Trophoblast cell (in vitro differentiated cells and primary cell): ENCODE measurements at regions not wholly inside any gene's neighbourhood (a gene's known extent, or its start where the extent isn't known, plus 50 kb on each side); places are given as distances from the start of the nearest gene placed in this dataset.

Source experiments
- DNase-seq, 2 donors: peaks; one replicate each; pipeline ENCODE4 v3.0.0-alpha.2; 2016
- H2AFZ ChIP-seq: 2 replicates; pipeline ENCODE4 v1.6.1; 2013; ENCODE audit warnings: low read length, moderate library complexity, mild to moderate bottlenecking; ENCODE audit not compliant: insufficient read depth, poor library complexity
- H2AK5ac ChIP-seq: 2 replicates; pipeline ENCODE4 v1.6.1; 2013; ENCODE audit warnings: mild to moderate bottlenecking, low read length
- H2BK120ac ChIP-seq: 2 replicates; pipeline ENCODE4 v1.6.1; 2013; ENCODE audit warnings: low read length, mild to moderate bottlenecking, moderate library complexity; ENCODE audit not compliant: insufficient read depth, poor library complexity
- H2BK12ac ChIP-seq: 2 replicates; pipeline ENCODE4 v1.6.1; 2013; ENCODE audit warnings: mild to moderate bottlenecking, low read length, moderate library complexity
- H2BK5ac ChIP-seq: 2 replicates; pipeline ENCODE4 v1.6.1; 2013; ENCODE audit warnings: low read length, low read depth, moderate library complexity, mild to moderate bottlenecking; ENCODE audit not compliant: poor library complexity
- H3K14ac ChIP-seq: 2 replicates; pipeline ENCODE4 v1.6.1; 2013; ENCODE audit warnings: mild to moderate bottlenecking, low read length
- H3K18ac ChIP-seq: 2 replicates; pipeline ENCODE4 v1.6.1; 2013; ENCODE audit warnings: mild to moderate bottlenecking, low read length
- H3K23ac ChIP-seq: 2 replicates; pipeline ENCODE4 v1.6.1; 2013; ENCODE audit warnings: low read length
- H3K27ac ChIP-seq: 2 replicates; pipeline ENCODE4 v1.5.1; 2013; ENCODE audit warnings: low read depth, mild to moderate bottlenecking, inconsistent platforms, low read length, moderate library complexity
- H3K27me3 ChIP-seq: 2 replicates; pipeline ENCODE4 v1.6.1; 2013; ENCODE audit warnings: inconsistent platforms, mild to moderate bottlenecking, low read length, moderate library complexity; ENCODE audit not compliant: insufficient read depth
- H3K36me3 ChIP-seq, 2 experiments: 1 replicate in 1 of 2; 2 replicates in 1 of 2; pipeline ENCODE4 v1.6.1; 2013; ENCODE audit warnings: low read length in 2 of 2, mild to moderate bottlenecking in 2 of 2, moderate library complexity in 1 of 2; ENCODE audit not compliant: insufficient read depth in 2 of 2, control insufficient read depth in 1 of 2
- H3K4ac ChIP-seq: 2 replicates; pipeline ENCODE4 v1.6.1; 2013; ENCODE audit warnings: low read depth, mild to moderate bottlenecking, low read length, moderate library complexity
- H3K4me1 ChIP-seq, 2 experiments: 1 replicate in 1 of 2; 2 replicates in 1 of 2; pipeline ENCODE4 v1.6.1; 2013; ENCODE audit warnings: low read length in 2 of 2, mild to moderate bottlenecking in 2 of 2, moderate library complexity in 1 of 2; ENCODE audit not compliant: insufficient read depth in 2 of 2, control insufficient read depth in 1 of 2
- H3K4me2 ChIP-seq: 2 replicates; pipeline ENCODE4 v1.6.1; 2013; ENCODE audit warnings: inconsistent platforms, mild to moderate bottlenecking, low read length, moderate library complexity
- H3K4me3 ChIP-seq: 2 replicates; pipeline ENCODE4 v1.5.1; 2013; ENCODE audit warnings: mild to moderate bottlenecking, low read depth, low read length, inconsistent platforms
- H3K79me1 ChIP-seq: one replicate; pipeline ENCODE4 v1.6.1; 2013; ENCODE audit warnings: low read length
- H3K79me2 ChIP-seq: 2 replicates; pipeline ENCODE4 v1.6.1; 2013; ENCODE audit warnings: low read length, mild to moderate bottlenecking; ENCODE audit not compliant: control insufficient read depth, insufficient read depth, poor library complexity
- H3K9ac ChIP-seq: 2 replicates; pipeline ENCODE4 v1.6.1; 2013; ENCODE audit warnings: mild to moderate bottlenecking, low read length
- H3K9me3 ChIP-seq: 2 replicates; pipeline ENCODE4 v1.6.1; 2013; ENCODE audit warnings: low read depth, mild to moderate bottlenecking, control low read depth, inconsistent platforms, low read length; ENCODE audit not compliant: insufficient read depth
- H4K12ac ChIP-seq: 2 replicates; pipeline ENCODE4 v1.6.1; 2013; ENCODE audit warnings: low read depth, mild to moderate bottlenecking, low read length, moderate library complexity
- H4K8ac ChIP-seq: 2 replicates; pipeline ENCODE4 v1.6.1; 2013; ENCODE audit warnings: low read depth, mild to moderate bottlenecking, low read length, moderate library complexity
- H4K91ac ChIP-seq: one replicate; pipeline ENCODE4 v1.6.1; 2013; ENCODE audit warnings: low read depth, mild to moderate bottlenecking, low read length, moderate library complexity
- WGBS: extraction: QIAGEN DNeasy Blood & Tissue Kit; methylation state at CpG from one replicate; pipeline ENCODE4 v1.1.7; 2013; ENCODE audit warnings: missing lambda C conversion rate; ENCODE audit not compliant: insufficient read length, insufficient coverage; ENCODE audit errors: extremely low coverage; 5-methylcytosine and 5-hydroxymethylcytosine counted together

DNA sequence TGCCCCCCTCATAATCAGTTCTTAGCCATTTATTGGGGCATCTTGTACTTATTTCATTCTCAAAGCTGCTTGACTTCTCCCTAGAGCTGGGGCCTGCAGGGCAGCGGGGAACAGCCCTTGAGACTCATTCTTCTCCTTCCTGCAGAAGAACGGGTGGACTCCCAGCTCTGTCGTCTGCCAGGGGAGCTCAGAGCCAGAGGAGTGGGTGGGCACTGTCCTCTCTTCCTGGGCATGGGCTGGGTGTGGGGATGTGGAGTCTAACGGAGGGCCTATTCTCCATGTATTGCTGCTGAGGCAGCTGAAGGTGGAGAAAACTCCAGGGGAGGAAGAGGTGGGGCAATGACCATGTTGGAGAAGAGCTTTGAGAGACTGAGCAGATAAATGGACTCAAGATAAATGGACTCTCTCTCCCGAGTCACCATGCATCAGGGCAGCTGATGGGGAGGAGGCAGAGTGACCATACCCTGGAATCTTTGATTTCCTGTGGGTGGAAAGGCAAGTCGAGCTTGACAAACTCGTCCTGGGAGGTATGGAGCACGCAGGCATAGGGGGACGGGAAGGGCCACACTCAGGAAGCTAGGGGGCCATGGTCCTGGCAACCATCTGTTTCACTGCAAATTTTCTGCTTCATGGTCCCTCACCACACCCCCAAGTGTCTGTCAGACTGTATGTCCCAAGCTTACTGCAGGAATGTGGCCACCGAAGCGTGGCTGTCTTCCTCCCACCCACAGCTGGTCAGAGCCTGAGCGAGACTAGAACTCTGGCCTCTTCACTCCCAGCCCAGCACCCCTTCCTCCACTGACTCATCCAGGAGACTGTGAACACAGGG lies 56.9 kb upstream of the ATP2B4 start:
- Histone ChIP-seq H4K8ac (peak overlapping the region; percentile 12), H3K27ac (no peak overlapping the region), H3K14ac (peak overlapping the region; percentile 26), H2AFZ (no peak overlapping the region), H3K27me3 (no peaks in the 10 kb centered on the region), H2BK120ac (peak overlapping the region; percentile 27), H3K4me1 (peaks cover 14 to 18% of the 10 kb centered on the region in 2 experiments), H3K9me3 (no peaks in the 10 kb centered on the region), H3K23ac (no peak overlapping the region), H3K79me1 (peaks cover 6% of the 10 kb centered on the region), H2BK12ac (peak overlapping the region; percentile 28), H3K9ac (no peak overlapping the region), H3K4me2 (no peak overlapping the region), H3K36me3 (no peaks in the 10 kb centered on the region), H4K91ac (peak overlapping the region; percentile 64), H3K79me2 (no peaks in the 10 kb centered on the region), H2AK5ac (peak overlapping the region; percentile 42), H3K4me3 (no peak overlapping the region), H3K4ac (no peak overlapping the region), H4K12ac (no peak overlapping the region), H2BK5ac (no peak overlapping the region), H3K18ac (no peak overlapping the region)
- WGBS: no CpG with 5 or more reads among the region's 12 CpGs
- peak; percentile 90 to 95 for DNase-seq

- H3K18ac ChIP-seq: no peak overlapping the region
These were observed 55.8 kb upstream of the ATP2B4 start for GRCh38 chr1:203570805-203571204.

GRCh38 chr1:203571661-203572060 lies 55.0 kb upstream of the ATP2B4 start:
- no peaks in the 10 kb centered on the region for H3K36me3 ChIP-seq
- no peaks in the 10 kb centered on the region for H3K79me2 ChIP-seq
- H2BK5ac ChIP-seq: no peak overlapping the region
- no peak overlapping the region for H3K4ac ChIP-seq
- H3K4me1 ChIP-seq: peaks cover 14 to 18% of the 10 kb centered on the region in 2 experiments
- no peaks in the 10 kb centered on the region for H3K9me3 ChIP-seq
- no peak overlapping the region for H4K91ac ChIP-seq
- H2BK120ac ChIP-seq: no peak overlapping the region
- no peaks in the 10 kb centered on the region for H3K27me3 ChIP-seq
- no CpG with 5 or more reads among the region's 8 CpGs for WGBS
- no peak overlapping the region for H3K18ac ChIP-seq
- H2BK12ac ChIP-seq: peak overlapping the region; percentile 29
- H4K12ac ChIP-seq: no peak overlapping the region
- no peak overlapping the region for H3K4me3 ChIP-seq
- peaks cover 6% of the 10 kb centered on the region for H3K79me1 ChIP-seq
- no peak overlapping the region for H3K14ac ChIP-seq
- H2AFZ ChIP-seq: no peak overlapping the region
- H4K8ac ChIP-seq: no peak overlapping the region
- H3K27ac ChIP-seq: no peak overlapping the region
- peak in 1 of 2 donors; percentile 13 for DNase-seq
- H3K23ac ChIP-seq: no peak overlapping the region
- H3K4me2 ChIP-seq: no peak overlapping the region
- no peak overlapping the region for H3K9ac ChIP-seq
- no peak overlapping the region for H2AK5ac ChIP-seq

More at GRCh38 chr1:203570805-203571204, 55.8 kb upstream of the ATP2B4 start:
- Histone ChIP-seq H3K4me2 (no peak overlapping the region), H4K91ac (peak overlapping the region; percentile 10), H3K4me1 (peaks cover 14 to 18% of the 10 kb centered on the region in 2 experiments), H3K14ac (no peak overlapping the region), H4K12ac (no peak overlapping the region), H2BK5ac (no peak overlapping the region), H3K27ac (no peak overlapping the region), H3K9ac (no peak overlapping the region), H2AFZ (no peak overlapping the region), H3K36me3 (no peaks in the 10 kb centered on the region), H3K27me3 (no peaks in the 10 kb centered on the region), H2BK120ac (no peak overlapping the region), H3K9me3 (no peaks in the 10 kb centered on the region), H3K4me3 (no peak overlapping the region), H3K79me2 (no peaks in the 10 kb centered on the region), H3K23ac (no peak overlapping the region), H4K8ac (no peak overlapping the region), H3K4ac (no peak overlapping the region), H3K79me1 (peaks cover 6% of the 10 kb centered on the region), H2BK12ac (peak overlapping the region; percentile 8), H2AK5ac (no peak overlapping the region)
- no CpG with 5 or more reads among the region's 3 CpGs for WGBS
- no peak for DNase-seq

- H4K12ac ChIP-seq: no peak overlapping the region
- WGBS: no CpG with 5 or more reads among the region's 10 CpGs
- peak overlapping the region; percentile 54 for H3K14ac ChIP-seq
These were observed 54.5 kb upstream of the ATP2B4 start for GRCh38 chr1:203572134-203572625.

More at GRCh38 chr1:203572134-203572625, 54.5 kb upstream of the ATP2B4 start:
- Histone ChIP-seq H2BK12ac (peak overlapping the region; percentile 53), H3K27me3 (no peaks in the 10 kb centered on the region), H2BK5ac (no peak overlapping the region), H4K91ac (no peak overlapping the region), H3K79me1 (peaks cover 6% of the 10 kb centered on the region), H2AFZ (no peak overlapping the region), H3K18ac (no peak overlapping the region), H3K4ac (no peak overlapping the region), H3K27ac (no peak overlapping the region), H3K79me2 (no peaks in the 10 kb centered on the region), H2BK120ac (no peak overlapping the region), H3K4me2 (no peak overlapping the region), H3K23ac (no peak overlapping the region), H3K4me1 (peaks cover 14 to 18% of the 10 kb centered on the region in 2 experiments), H3K36me3 (no peaks in the 10 kb centered on the region), H3K9ac (no peak overlapping the region), H3K4me3 (no peak overlapping the region), H4K8ac (no peak overlapping the region), H3K9me3 (no peaks in the 10 kb centered on the region), H2AK5ac (no peak overlapping the region)
- peak in 1 of 2 donors; percentile 32 for DNase-seq
